ENCODE measurements at regions not wholly inside any gene's neighbourhood (a gene's known extent, or its start where the extent isn't known, plus 50 kb on each side); places are given as distances from the start of the nearest gene placed in this dataset.

DNA sequence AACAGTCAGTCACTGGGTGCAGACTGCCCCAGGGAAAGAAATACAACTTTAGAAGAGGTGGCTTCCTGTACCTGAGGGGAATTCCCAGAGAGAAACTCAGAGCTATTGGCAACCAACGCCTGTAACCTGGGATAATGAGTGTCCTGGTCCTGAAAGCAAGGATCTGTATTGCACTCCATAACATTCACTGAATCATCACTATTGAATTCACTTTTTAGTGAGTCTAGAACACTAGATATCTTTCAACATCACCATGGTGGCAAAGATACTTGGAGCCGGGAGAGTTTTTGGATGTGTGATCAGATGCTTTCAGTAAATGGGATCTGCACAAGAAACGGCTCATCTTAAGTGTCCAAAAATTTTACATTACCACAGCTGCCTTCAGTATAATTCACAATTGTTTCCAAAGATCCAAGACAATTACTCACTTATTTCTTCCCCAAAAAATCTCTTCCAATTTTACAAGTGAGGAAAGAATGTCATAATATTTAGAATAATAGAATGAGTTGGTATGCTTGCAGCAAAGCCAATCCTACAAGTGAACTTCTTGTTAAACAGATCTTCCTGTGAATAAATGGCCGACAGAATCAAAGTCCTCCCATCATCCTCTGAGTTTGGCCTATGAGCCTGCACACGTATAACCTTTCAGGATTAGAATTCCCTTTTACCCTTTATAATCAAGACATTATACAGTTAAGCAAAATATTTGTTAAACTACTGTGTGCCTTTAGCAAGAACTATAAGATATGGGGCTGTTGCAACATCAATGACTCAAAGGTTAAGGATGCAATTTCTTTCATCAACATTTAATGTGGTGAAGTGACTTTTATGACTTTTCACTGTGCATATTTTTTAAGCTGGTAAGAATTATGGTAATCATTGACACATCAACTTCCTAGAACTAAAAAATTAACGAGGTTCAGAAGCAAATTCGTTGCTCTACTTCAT lies 243.3 kb upstream of the COL8A1 start:
- no peak for TF ChIP-seq CTCF (IDR thresholded peaks at IDR 0.05)

DNA sequence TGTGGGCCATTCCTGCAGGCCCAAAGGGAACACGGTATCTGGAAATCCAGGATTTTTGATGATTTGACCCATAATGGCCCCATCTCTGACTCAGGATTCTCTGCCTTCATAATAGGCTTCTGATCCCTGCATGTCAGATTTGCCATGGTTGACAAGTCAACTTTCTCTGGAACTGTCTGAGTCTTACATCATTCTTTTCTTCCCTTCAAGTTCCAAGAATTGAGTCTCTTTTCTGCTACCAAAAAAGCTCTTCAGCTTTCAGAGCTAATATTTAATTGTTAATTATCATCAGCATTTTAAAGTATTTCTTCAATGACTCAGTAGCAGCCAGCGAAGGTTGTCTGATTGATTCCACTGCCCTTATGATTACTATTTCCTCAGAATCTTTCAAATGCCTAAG lies 244.4 kb upstream of the COL8A1 start:
- no peak for TF ChIP-seq CTCF (IDR thresholded peaks at IDR 0.05)

DNA sequence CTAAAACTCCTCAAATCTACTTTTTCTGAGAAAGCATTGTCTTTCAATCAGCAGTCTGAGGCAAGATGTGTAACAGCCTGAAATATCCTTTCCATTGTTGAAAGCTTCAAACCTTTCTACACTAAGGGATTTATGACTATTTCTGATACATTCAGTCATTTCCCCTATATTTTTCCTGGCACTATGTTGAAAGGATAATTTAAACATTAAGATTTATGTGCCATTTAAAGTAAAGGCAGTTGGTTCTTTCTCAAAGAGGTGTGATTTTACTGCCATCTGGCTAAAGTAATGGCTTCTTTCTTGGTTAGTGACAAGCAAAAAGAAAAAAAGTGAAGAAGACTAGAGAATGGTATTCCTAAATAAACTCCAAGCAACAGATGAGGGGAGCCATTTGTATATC lies 249.6 kb upstream of the COL8A1 start:
- TF ChIP-seq CTCF (IDR thresholded peaks at IDR 0.05): no peak

- TF ChIP-seq CTCF (IDR thresholded peaks at IDR 0.05): no peak
Observed at GRCh38 chr3:99384596-99384995, 253.8 kb upstream of the COL8A1 start.

DNA sequence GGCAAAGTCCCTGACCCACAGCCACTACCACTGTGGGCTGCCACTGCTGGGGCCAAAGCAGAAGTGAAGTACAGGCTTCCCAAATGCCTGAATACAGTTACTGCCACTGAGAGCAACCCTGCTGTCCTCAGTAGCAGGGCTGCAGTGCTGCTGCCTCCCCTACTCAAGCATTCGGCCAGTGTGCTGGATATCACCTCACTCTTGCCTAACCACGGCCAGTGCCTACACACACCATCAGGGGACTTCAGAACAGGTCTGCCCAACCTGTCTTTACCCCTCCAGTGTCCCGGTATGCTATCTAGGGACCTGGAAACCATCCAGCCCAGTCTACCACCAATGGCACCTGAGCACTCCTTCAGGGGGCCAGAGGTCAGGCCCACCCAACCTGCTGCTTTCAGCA lies 261.5 kb upstream of the COL8A1 start:
- TF ChIP-seq CTCF (IDR thresholded peaks at IDR 0.05): no peak

GRCh38 chr3:99373846-99374210 lies 264.6 kb upstream of the COL8A1 start:
- no peak for TF ChIP-seq CTCF (IDR thresholded peaks at IDR 0.05)

- TF ChIP-seq CTCF (IDR thresholded peaks at IDR 0.05): no peak
Observed at GRCh38 chr3:99373088-99373845, 265.1 kb upstream of the COL8A1 start.
